ENCODE measurements at regions not wholly inside any gene's neighbourhood (a gene's known extent, or its start where the extent isn't known, plus 50 kb on each side); places are given as distances from the start of the nearest gene placed in this dataset.

GRCh38 chr5:8034852-8035251, 165.9 kb downstream of the MTRR start:
- Histone ChIP-seq H3K27me3 (ENCODE audit: control insufficient read depth, insufficient read depth, low read length) (no peaks in the 10 kb centered on the region), H3K4me3 (ENCODE audit: low read depth, low read length) (no peak overlapping the region), H3K27ac (ENCODE audit: low read depth, low read length) (no peak overlapping the region), H3K9me3 (ENCODE audit: control insufficient read depth, insufficient read depth, low read length) (no peaks in the 10 kb centered on the region)
- POLR2A ChIA-PET = no interaction called here
- CTCF ChIA-PET = no interaction called here
- no peak for DNase-seq (ENCODE audit: low read depth, low spot score)
- no peak for TF ChIP-seq CTCF (IDR thresholded peaks at IDR 0.05; ENCODE audit: low read depth, low read length)

GRCh38 chr5:8048920-8049319, 180.0 kb downstream of the MTRR start:
- Histone ChIP-seq H3K27me3 (ENCODE audit: control insufficient read depth, insufficient read depth, low read length) (no peaks in the 10 kb centered on the region), H3K4me3 (ENCODE audit: low read depth, low read length) (no peak overlapping the region), H3K27ac (ENCODE audit: low read depth, low read length) (no peak overlapping the region), H3K9me3 (ENCODE audit: control insufficient read depth, insufficient read depth, low read length) (no peaks in the 10 kb centered on the region)
- ChIA-PET POLR2A (no interaction called here), CTCF (no interaction called here)
- TF ChIP-seq CTCF (IDR thresholded peaks at IDR 0.05; ENCODE audit: low read depth, low read length) = no peak
- no peak for DNase-seq (ENCODE audit: low read depth, low spot score)

GRCh38 chr5:8050616-8051175, 181.7 kb downstream of the MTRR start:
- CTCF ChIA-PET = no interaction called here
- POLR2A ChIA-PET = no interaction called here
- Histone ChIP-seq H3K27me3 (ENCODE audit: control insufficient read depth, insufficient read depth, low read length) (no peaks in the 10 kb centered on the region), H3K9me3 (ENCODE audit: control insufficient read depth, insufficient read depth, low read length) (no peaks in the 10 kb centered on the region), H3K4me3 (ENCODE audit: low read depth, low read length) (no peak overlapping the region), H3K27ac (ENCODE audit: low read depth, low read length) (no peak overlapping the region)
- no peak for TF ChIP-seq CTCF (IDR thresholded peaks at IDR 0.05; ENCODE audit: low read depth, low read length)
- DNase-seq (ENCODE audit: low read depth, low spot score) = no peak

- TF ChIP-seq CTCF (IDR thresholded peaks at IDR 0.05; ENCODE audit: low read depth, low read length) = no peak
- no peaks in the 10 kb centered on the region for H3K27me3 ChIP-seq (ENCODE audit: control insufficient read depth, insufficient read depth, low read length)
- no peak overlapping the region for H3K27ac ChIP-seq (ENCODE audit: low read depth, low read length)
- H3K4me3 ChIP-seq (ENCODE audit: low read depth, low read length) = no peak overlapping the region
- POLR2A ChIA-PET = no interaction called here
- CTCF ChIA-PET = no interaction called here
- H3K9me3 ChIP-seq (ENCODE audit: control insufficient read depth, insufficient read depth, low read length) = no peaks in the 10 kb centered on the region
- DNase-seq (ENCODE audit: low read depth, low spot score) = no peak
Observed at GRCh38 chr5:8053270-8053669, 184.3 kb downstream of the MTRR start.

GRCh38 chr5:8057769-8058168, 188.8 kb downstream of the MTRR start:
- no peak overlapping the region for H3K4me3 ChIP-seq (ENCODE audit: low read depth, low read length)
- CTCF ChIA-PET = no interaction called here
- TF ChIP-seq CTCF (IDR thresholded peaks at IDR 0.05; ENCODE audit: low read depth, low read length) = no peak
- POLR2A ChIA-PET = no interaction called here
- no peaks in the 10 kb centered on the region; the same call in 1 of the 2 replicates for H3K9me3 ChIP-seq (ENCODE audit: control insufficient read depth, insufficient read depth, low read length)
- peak; percentile 13 for DNase-seq (ENCODE audit: low read depth, low spot score)
- no peaks in the 10 kb centered on the region for H3K27me3 ChIP-seq (ENCODE audit: control insufficient read depth, insufficient read depth, low read length)
- H3K27ac ChIP-seq (ENCODE audit: low read depth, low read length) = no peak overlapping the region

All from AG04450 (cell line).